Peyer's patch (tissue), 4 donors: ENCODE measurements at regions not wholly inside any gene's neighbourhood (a gene's known extent, or its start where the extent isn't known, plus 50 kb on each side); places are given as distances from the start of the nearest gene placed in this dataset.

Experiments used
- CTCF ChIP-seq, 6 experiments: fragments of 450-650 bp in 4 of 6; fragments of 200-600 bp in 2 of 6; sonication (generic) in 1 of 6; IDR thresholded peaks; one replicate each; pipeline ENCODE4 v1.5.1; 2017 to 2019; ENCODE audit warnings: antibody characterized with exemption in 6 of 6, mild to moderate bottlenecking in 3 of 6, moderate library complexity in 1 of 6
- POLR2A ChIP-seq, 2 donors: fragments of 450-650 bp; IDR thresholded peaks; one replicate each; pipeline ENCODE4 v1.5.1; 2017; ENCODE audit warnings: antibody characterized with exemption in 2 of 2, mild to moderate bottlenecking in 2 of 2, moderate library complexity in 2 of 2

- no peak for TF ChIP-seq POLR2A (IDR thresholded peaks at IDR 0.05)
- no peak for TF ChIP-seq CTCF (IDR thresholded peaks at IDR 0.05)
Observed at GRCh38 chr13:89857502-89857901, 1490.0 kb upstream of the MIR17HG start.
